Thymus (tissue), 11 donors: ENCODE measurements at regions not wholly inside any gene's neighbourhood (a gene's known extent, or its start where the extent isn't known, plus 50 kb on each side); places are given as distances from the start of the nearest gene placed in this dataset.

Source experiments
- DNase-seq, 9 donors: peaks; one replicate each; pipeline ENCODE4 v3.0.0-alpha.2; 2013; ENCODE audit warnings: low spot score in 9 of 9, low read depth in 6 of 9, missing footprints in 1 of 9
- H3K27ac ChIP-seq, 2 donors: one replicate each; pipeline ENCODE4 v1.5.1; 2013; ENCODE audit warnings: control low read depth in 1 of 2, low read depth in 1 of 2, low read length in 1 of 2, mild to moderate bottlenecking in 1 of 2, moderate library complexity in 1 of 2
- H3K27me3 ChIP-seq, 2 donors: one replicate each; pipeline ENCODE4 v1.5.1; 2013; ENCODE audit warnings: low read length in 1 of 2; ENCODE audit not compliant: control insufficient read depth in 2 of 2, insufficient read depth in 1 of 2
- H3K36me3 ChIP-seq, 2 donors: one replicate each; pipeline ENCODE4 v1.5.1; 2013; ENCODE audit warnings: low read length in 1 of 2, mild to moderate bottlenecking in 1 of 2, moderate library complexity in 1 of 2; ENCODE audit not compliant: control insufficient read depth in 2 of 2, insufficient read depth in 2 of 2
- H3K4me1 ChIP-seq, 2 donors: one replicate each; pipeline ENCODE4 v1.5.1; 2013; ENCODE audit warnings: low read length in 2 of 2; ENCODE audit not compliant: control insufficient read depth in 2 of 2, insufficient read depth in 2 of 2
- H3K4me3 ChIP-seq, 2 donors: one replicate each; pipeline ENCODE4 v1.5.1; 2013; ENCODE audit warnings: low read length in 2 of 2, control low read depth in 1 of 2, mild to moderate bottlenecking in 1 of 2
- H3K9me3 ChIP-seq, 2 donors: one replicate each; pipeline ENCODE4 v1.5.1; 2013; ENCODE audit warnings: low read length in 1 of 2, mild to moderate bottlenecking in 1 of 2; ENCODE audit not compliant: control insufficient read depth in 2 of 2, insufficient read depth in 1 of 2
- WGBS: extraction: QIAGEN DNeasy Blood & Tissue Kit; methylation state at CpG from one replicate; pipeline ENCODE4 v1.1.7; 2013; 5-methylcytosine and 5-hydroxymethylcytosine counted together
- donor health status: healthy.

- peak overlapping the region in 1 of 2 donors; percentile 82 for H3K27ac ChIP-seq
- WGBS, result 92% methylated on average over 5 of the region's 5 CpGs
These were observed 456.4 kb upstream of the TEX13C start for GRCh38 chrX:124863303-124863702.

GRCh38 chrX:124887572-124887971, 432.1 kb upstream of the TEX13C start:
- WGBS, result 83% methylated on average over 1 of the region's 1 CpG
- Histone ChIP-seq H3K4me3 (no peak overlapping the region), H3K27me3 (no peaks in the 10 kb centered on the region)

More at GRCh38 chrX:124863303-124863702, 456.4 kb upstream of the TEX13C start:
- peaks cover 0 to 16% of the 10 kb centered on the region in 2 donors for H3K4me1 ChIP-seq
- H3K36me3 ChIP-seq, result no peaks in the 10 kb centered on the region
- no peak for DNase-seq
- no peaks in the 10 kb centered on the region for H3K9me3 ChIP-seq
- H3K27me3 ChIP-seq, result no peaks in the 10 kb centered on the region
- H3K4me3 ChIP-seq, result no peak overlapping the region

GRCh38 chrX:124895947-124896346, 423.7 kb upstream of the TEX13C start:
- no peak overlapping the region for H3K4me3 ChIP-seq
- H3K9me3 ChIP-seq, result no peaks in the 10 kb centered on the region
- H3K27me3 ChIP-seq, result peaks cover 0 to 2% of the 10 kb centered on the region in 2 donors
- no peaks in the 10 kb centered on the region for H3K4me1 ChIP-seq
- no peak for DNase-seq
- no peak overlapping the region for H3K27ac ChIP-seq
- 91% methylated on average over 4 of the region's 4 CpGs for WGBS
- H3K36me3 ChIP-seq, result no peaks in the 10 kb centered on the region

More at GRCh38 chrX:124887572-124887971, 432.1 kb upstream of the TEX13C start:
- DNase-seq, result no peak
- H3K36me3 ChIP-seq, result no peaks in the 10 kb centered on the region
- no peak overlapping the region for H3K27ac ChIP-seq
- H3K4me1 ChIP-seq, result no peaks in the 10 kb centered on the region
- no peaks in the 10 kb centered on the region for H3K9me3 ChIP-seq

- Histone ChIP-seq H3K4me1 (no peaks in the 10 kb centered on the region), H3K9me3 (no peaks in the 10 kb centered on the region), H3K36me3 (no peaks in the 10 kb centered on the region), H3K4me3 (no peak overlapping the region), H3K27me3 (peaks cover 0 to 1% of the 10 kb centered on the region in 2 donors), H3K27ac (no peak overlapping the region)
- 85% methylated on average over 2 of the region's 2 CpGs for WGBS
- DNase-seq, result no peak
These were observed 416.7 kb upstream of the TEX13C start for GRCh38 chrX:124902953-124903352.

GRCh38 chrX:124910611-124911010, 409.1 kb upstream of the TEX13C start:
- H3K27me3 ChIP-seq, result no peaks in the 10 kb centered on the region
- no peaks in the 10 kb centered on the region for H3K36me3 ChIP-seq
- no peak overlapping the region for H3K4me3 ChIP-seq
- WGBS, result 93% methylated on average over 4 of the region's 4 CpGs
- no peak overlapping the region for H3K27ac ChIP-seq
- H3K4me1 ChIP-seq, result no peaks in the 10 kb centered on the region
- H3K9me3 ChIP-seq, result no peaks in the 10 kb centered on the region
- no peak for DNase-seq

GRCh38 chrX:124917011-124917410, 402.7 kb upstream of the TEX13C start:
- 96% methylated on average over 2 of the region's 2 CpGs for WGBS
- no peaks in the 10 kb centered on the region for H3K36me3 ChIP-seq

GRCh38 chrX:124925681-124926080, 394.0 kb upstream of the TEX13C start:
- no peak for DNase-seq
- WGBS, result 94% methylated on average over 1 of the region's 1 CpG

More at GRCh38 chrX:124917011-124917410, 402.7 kb upstream of the TEX13C start:
- Histone ChIP-seq H3K4me1 (no peaks in the 10 kb centered on the region), H3K4me3 (no peak overlapping the region), H3K27me3 (no peaks in the 10 kb centered on the region), H3K9me3 (no peaks in the 10 kb centered on the region), H3K27ac (no peak overlapping the region)
- no peak for DNase-seq

GRCh38 chrX:124931241-124931640, 388.4 kb upstream of the TEX13C start:
- Histone ChIP-seq H3K4me3 (no peak overlapping the region), H3K9me3 (no peaks in the 10 kb centered on the region), H3K4me1 (peaks cover 5 to 7% of the 10 kb centered on the region in 2 donors), H3K36me3 (no peaks in the 10 kb centered on the region), H3K27ac (no peak overlapping the region), H3K27me3 (no peaks in the 10 kb centered on the region)
- peak in 1 of 9 donors; percentile 10 for DNase-seq
- 84% methylated on average over 3 of the region's 3 CpGs for WGBS

More at GRCh38 chrX:124925681-124926080, 394.0 kb upstream of the TEX13C start:
- H3K27me3 ChIP-seq, result no peaks in the 10 kb centered on the region
- H3K27ac ChIP-seq, result no peak overlapping the region
- no peak overlapping the region for H3K4me3 ChIP-seq
- H3K9me3 ChIP-seq, result no peaks in the 10 kb centered on the region
- peaks cover 0 to under 1% of the 10 kb centered on the region in 2 donors for H3K4me1 ChIP-seq
- no peaks in the 10 kb centered on the region for H3K36me3 ChIP-seq

- WGBS, result 38% methylated on average over 3 of the region's 3 CpGs
- H3K27me3 ChIP-seq, result no peaks in the 10 kb centered on the region
- peaks cover 5 to 7% of the 10 kb centered on the region in 2 donors for H3K4me1 ChIP-seq
- no peaks in the 10 kb centered on the region for H3K9me3 ChIP-seq
- H3K27ac ChIP-seq, result no peak overlapping the region
- H3K4me3 ChIP-seq, result no peak overlapping the region
- no peak for DNase-seq
- no peaks in the 10 kb centered on the region for H3K36me3 ChIP-seq
These were observed 387.7 kb upstream of the TEX13C start for GRCh38 chrX:124931958-124932357.

- 93% methylated on average over 2 of the region's 2 CpGs for WGBS
- Histone ChIP-seq H3K27me3 (no peaks in the 10 kb centered on the region), H3K27ac (no peak overlapping the region), H3K4me1 (no peaks in the 10 kb centered on the region), H3K36me3 (no peaks in the 10 kb centered on the region), H3K4me3 (no peak overlapping the region), H3K9me3 (no peaks in the 10 kb centered on the region)
- DNase-seq, result no peak
These were observed 381.0 kb upstream of the TEX13C start for GRCh38 chrX:124938715-124939114.
